SK-N-SH (cell line): ENCODE measurements at regions not wholly inside any gene's neighbourhood (a gene's known extent, or its start where the extent isn't known, plus 50 kb on each side); places are given as distances from the start of the nearest gene placed in this dataset.

Experiments
- EP300 ChIP-seq, 2 experiments: IDR thresholded peaks; 2 replicates each; pipeline versions ENCODE4 v1.4.0 to v1.6.1; 2012; ENCODE audit warnings: borderline replicate concordance in 1 of 2, low read depth in 1 of 2, low read length in 1 of 2
- GABPA ChIP-seq: IDR thresholded peaks from 2 replicates; pipeline ENCODE4 v1.4.0; 2012; ENCODE audit warnings: low read depth, mild to moderate bottlenecking
- RCOR1 ChIP-seq: fragments of 150-350 bp; IDR thresholded peaks from 2 replicates; pipeline ENCODE4 v1.6.1; 2017; ENCODE audit warnings: antibody characterized with exemption, low read length
- SMC3 ChIP-seq: IDR thresholded peaks from 2 replicates; pipeline ENCODE4 v1.6.1; 2012; ENCODE audit warnings: low read depth, low read length, improper control_type of control experiment
- TAF1 ChIP-seq: IDR thresholded peaks from 2 replicates; pipeline ENCODE4 v1.6.1; 2012; ENCODE audit warnings: low read depth, mild to moderate bottlenecking, low read length, moderate library complexity, borderline replicate concordance
- TCF12 ChIP-seq: IDR thresholded peaks from 2 replicates; pipeline ENCODE4 v1.4.0; 2012
- TF ChIP-seq, protein P1 (sequence below): fragments of 200-600 bp; sonication (generic); IDR thresholded peaks from 2 replicates; pipeline ENCODE4 v1.6.1; 2017; ENCODE audit warnings: antibody characterized with exemption, mild to moderate bottlenecking, moderate library complexity
- TF ChIP-seq, protein P2 (sequence below): IDR thresholded peaks from 2 replicates; pipeline ENCODE4 v1.6.1; 2012; ENCODE audit warnings: mild to moderate bottlenecking, low read depth, low read length, moderate library complexity

- TF ChIP-seq, protein P1, sequence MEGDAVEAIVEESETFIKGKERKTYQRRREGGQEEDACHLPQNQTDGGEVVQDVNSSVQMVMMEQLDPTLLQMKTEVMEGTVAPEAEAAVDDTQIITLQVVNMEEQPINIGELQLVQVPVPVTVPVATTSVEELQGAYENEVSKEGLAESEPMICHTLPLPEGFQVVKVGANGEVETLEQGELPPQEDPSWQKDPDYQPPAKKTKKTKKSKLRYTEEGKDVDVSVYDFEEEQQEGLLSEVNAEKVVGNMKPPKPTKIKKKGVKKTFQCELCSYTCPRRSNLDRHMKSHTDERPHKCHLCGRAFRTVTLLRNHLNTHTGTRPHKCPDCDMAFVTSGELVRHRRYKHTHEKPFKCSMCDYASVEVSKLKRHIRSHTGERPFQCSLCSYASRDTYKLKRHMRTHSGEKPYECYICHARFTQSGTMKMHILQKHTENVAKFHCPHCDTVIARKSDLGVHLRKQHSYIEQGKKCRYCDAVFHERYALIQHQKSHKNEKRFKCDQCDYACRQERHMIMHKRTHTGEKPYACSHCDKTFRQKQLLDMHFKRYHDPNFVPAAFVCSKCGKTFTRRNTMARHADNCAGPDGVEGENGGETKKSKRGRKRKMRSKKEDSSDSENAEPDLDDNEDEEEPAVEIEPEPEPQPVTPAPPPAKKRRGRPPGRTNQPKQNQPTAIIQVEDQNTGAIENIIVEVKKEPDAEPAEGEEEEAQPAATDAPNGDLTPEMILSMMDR = no peak
- no peak for TF ChIP-seq SMC3
- TF ChIP-seq EP300 (IDR thresholded peaks at IDR 0.05; ENCODE audit: borderline replicate concordance in 1 of 2, low read depth in 1 of 2, low read length in 1 of 2) = no peak
- TF ChIP-seq, protein P2, sequence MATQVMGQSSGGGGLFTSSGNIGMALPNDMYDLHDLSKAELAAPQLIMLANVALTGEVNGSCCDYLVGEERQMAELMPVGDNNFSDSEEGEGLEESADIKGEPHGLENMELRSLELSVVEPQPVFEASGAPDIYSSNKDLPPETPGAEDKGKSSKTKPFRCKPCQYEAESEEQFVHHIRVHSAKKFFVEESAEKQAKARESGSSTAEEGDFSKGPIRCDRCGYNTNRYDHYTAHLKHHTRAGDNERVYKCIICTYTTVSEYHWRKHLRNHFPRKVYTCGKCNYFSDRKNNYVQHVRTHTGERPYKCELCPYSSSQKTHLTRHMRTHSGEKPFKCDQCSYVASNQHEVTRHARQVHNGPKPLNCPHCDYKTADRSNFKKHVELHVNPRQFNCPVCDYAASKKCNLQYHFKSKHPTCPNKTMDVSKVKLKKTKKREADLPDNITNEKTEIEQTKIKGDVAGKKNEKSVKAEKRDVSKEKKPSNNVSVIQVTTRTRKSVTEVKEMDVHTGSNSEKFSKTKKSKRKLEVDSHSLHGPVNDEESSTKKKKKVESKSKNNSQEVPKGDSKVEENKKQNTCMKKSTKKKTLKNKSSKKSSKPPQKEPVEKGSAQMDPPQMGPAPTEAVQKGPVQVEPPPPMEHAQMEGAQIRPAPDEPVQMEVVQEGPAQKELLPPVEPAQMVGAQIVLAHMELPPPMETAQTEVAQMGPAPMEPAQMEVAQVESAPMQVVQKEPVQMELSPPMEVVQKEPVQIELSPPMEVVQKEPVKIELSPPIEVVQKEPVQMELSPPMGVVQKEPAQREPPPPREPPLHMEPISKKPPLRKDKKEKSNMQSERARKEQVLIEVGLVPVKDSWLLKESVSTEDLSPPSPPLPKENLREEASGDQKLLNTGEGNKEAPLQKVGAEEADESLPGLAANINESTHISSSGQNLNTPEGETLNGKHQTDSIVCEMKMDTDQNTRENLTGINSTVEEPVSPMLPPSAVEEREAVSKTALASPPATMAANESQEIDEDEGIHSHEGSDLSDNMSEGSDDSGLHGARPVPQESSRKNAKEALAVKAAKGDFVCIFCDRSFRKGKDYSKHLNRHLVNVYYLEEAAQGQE = no peak
- no peak for TF ChIP-seq TAF1
- no peak for TF ChIP-seq RCOR1
- TF ChIP-seq TCF12 = no peak
- no peak for TF ChIP-seq GABPA
Observed at GRCh38 chr15:29560896-29561295, 261.4 kb downstream of the TJP1 start.
